ENCODE measurements at regions not wholly inside any gene's neighbourhood (a gene's known extent, or its start where the extent isn't known, plus 50 kb on each side); places are given as distances from the start of the nearest gene placed in this dataset.

- TF ChIP-seq ELF4 (IDR thresholded peaks at IDR 0.05) (no peak), FOXK2 (IDR thresholded peaks at IDR 0.05) (no peak), PKNOX1 (IDR thresholded peaks at IDR 0.05) (no peak), ZNF384 (IDR thresholded peaks at IDR 0.05) (no peak), BHLHE40 (IDR thresholded peaks at IDR 0.05; ENCODE audit: borderline replicate concordance) (no peak), SP1 (IDR thresholded peaks at IDR 0.05) (no peak), ARNT (IDR thresholded peaks at IDR 0.05) (no peak), L3MBTL2 (conservative IDR thresholded peaks at IDR 0.05) (no peak), TARDBP (IDR thresholded peaks at IDR 0.05) (no peak), HDGF (IDR thresholded peaks at IDR 0.05; ENCODE audit: borderline replicate concordance) (no peak), FOXA1 (IDR thresholded peaks at IDR 0.05) (no peak)
Measured at GRCh38 chr7:12090757-12091221, 120.3 kb upstream of the TMEM106B start.

Data from HEK293T (cell line).